HL-60 (cell line): ENCODE measurements at regions not wholly inside any gene's neighbourhood (a gene's known extent, or its start where the extent isn't known, plus 50 kb on each side); places are given as distances from the start of the nearest gene placed in this dataset.

ENCODE experiments used
- POLR2AphosphoS5 ChIP-seq: IDR thresholded peaks from 2 replicates; pipeline ENCODE4 v1.6.1; 2012; ENCODE audit warnings: low read depth
- TF ChIP-seq, protein P1 (sequence below): IDR thresholded peaks from one replicate; pipeline ENCODE4 v1.5.1; 2011; ENCODE audit warnings: low read length, control low read depth, inconsistent platforms; ENCODE audit not compliant: insufficient read depth

DNA sequence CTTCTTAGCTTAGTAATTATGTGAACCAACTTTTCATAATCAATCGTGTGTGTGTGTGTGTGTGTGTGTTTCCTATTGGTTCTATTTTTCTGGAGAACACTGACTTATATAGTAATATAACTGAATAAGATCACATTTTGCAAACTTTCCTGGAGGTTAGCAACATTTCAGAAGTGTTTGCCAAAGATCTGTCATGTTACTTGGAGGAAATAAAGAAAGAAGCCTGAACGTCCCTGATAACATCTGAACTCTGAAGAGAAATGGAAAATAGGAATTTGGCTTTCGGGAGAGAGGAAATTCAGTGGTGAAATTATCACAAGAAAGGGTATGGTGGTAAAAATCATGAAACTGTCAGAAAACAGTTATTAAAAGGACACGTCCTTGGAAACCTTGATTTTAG is 984.4 kb upstream of the AUTS2 start:
- TF ChIP-seq, protein P1, sequence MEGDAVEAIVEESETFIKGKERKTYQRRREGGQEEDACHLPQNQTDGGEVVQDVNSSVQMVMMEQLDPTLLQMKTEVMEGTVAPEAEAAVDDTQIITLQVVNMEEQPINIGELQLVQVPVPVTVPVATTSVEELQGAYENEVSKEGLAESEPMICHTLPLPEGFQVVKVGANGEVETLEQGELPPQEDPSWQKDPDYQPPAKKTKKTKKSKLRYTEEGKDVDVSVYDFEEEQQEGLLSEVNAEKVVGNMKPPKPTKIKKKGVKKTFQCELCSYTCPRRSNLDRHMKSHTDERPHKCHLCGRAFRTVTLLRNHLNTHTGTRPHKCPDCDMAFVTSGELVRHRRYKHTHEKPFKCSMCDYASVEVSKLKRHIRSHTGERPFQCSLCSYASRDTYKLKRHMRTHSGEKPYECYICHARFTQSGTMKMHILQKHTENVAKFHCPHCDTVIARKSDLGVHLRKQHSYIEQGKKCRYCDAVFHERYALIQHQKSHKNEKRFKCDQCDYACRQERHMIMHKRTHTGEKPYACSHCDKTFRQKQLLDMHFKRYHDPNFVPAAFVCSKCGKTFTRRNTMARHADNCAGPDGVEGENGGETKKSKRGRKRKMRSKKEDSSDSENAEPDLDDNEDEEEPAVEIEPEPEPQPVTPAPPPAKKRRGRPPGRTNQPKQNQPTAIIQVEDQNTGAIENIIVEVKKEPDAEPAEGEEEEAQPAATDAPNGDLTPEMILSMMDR, result no peak
- TF ChIP-seq POLR2AphosphoS5, result no peak
